ENCODE measurements at regions not wholly inside any gene's neighbourhood (a gene's known extent, or its start where the extent isn't known, plus 50 kb on each side); places are given as distances from the start of the nearest gene placed in this dataset.
A peak's percentile ranks its signal among the peaks of the same experiment; 100 is the strongest.

DNA sequence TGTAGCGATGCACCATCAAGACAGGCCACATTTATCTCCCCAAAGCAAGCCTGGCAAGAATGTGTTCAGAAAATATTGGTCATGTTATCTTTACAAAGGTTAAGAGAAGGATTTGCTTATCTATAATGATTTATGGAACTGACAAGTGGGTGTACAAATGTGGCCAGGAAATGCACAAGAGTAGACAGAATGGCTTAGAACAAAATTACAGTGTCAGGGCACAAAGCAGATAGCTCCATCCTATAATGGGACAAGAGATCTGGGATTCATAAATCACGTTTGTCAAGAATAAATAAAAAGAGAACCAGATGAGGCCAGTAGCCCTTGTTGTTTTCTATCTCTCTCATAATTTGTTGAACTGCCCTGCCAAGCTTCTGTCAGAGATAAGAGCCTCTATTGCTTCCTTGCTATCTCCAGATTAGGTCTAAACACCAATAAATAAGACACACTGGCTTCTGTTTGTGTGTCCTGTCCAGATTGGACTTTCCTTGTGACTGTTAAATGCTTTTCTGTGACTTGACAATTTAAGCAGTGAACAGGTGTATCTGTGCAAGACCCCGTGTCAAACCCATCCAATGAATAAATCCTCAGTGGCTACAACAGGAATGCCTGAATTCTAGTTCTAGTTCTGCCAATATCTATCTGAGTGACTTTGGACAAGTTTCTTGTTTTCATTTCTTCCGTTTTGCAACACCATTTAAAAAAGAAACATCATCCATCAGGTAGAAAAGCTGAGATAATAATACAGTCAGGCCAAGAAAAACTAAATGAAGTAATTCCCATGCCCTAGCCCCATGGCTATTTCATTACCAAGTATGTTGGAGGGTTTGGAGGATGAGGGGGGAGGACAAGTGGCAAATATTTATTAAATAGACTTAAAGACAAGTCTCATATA, 157.2 kb downstream of the DCLK3 start:
- Histone ChIP-seq H3K4me1 (ENCODE audit: low read length) (no peaks in the 10 kb centered on the region), H3K4me2 (ENCODE audit: low read length) (no peak overlapping the region), H3K79me2 (ENCODE audit: low read length) (no peaks in the 10 kb centered on the region), H3K9me3 (ENCODE audit: insufficient read depth, low read length) (no peaks in the 10 kb centered on the region), H2AFZ (ENCODE audit: low read depth, low read length) (no peak overlapping the region; the same call in 1 of the 2 replicates), H3K27ac (ENCODE audit: low read length) (no peak overlapping the region), H3K9ac (ENCODE audit: low read length) (no peak overlapping the region), H3K27me3 (ENCODE audit: low read depth, low read length) (no peaks in the 10 kb centered on the region), H4K20me1 (ENCODE audit: insufficient read depth, low read length) (no peaks in the 10 kb centered on the region), H3K36me3 (replicated peaks; ENCODE audit: low read depth, low read length) (no peaks in the 10 kb centered on the region), H3K4me3 (ENCODE audit: low read length) (no peak overlapping the region)
- TF ChIP-seq CTCF (IDR thresholded peaks at IDR 0.05; ENCODE audit: low read depth, low read length) (no peak), EZH2phosphoT487 (IDR thresholded peaks at IDR 0.05; ENCODE audit: low read depth) (no peak)

DNA sequence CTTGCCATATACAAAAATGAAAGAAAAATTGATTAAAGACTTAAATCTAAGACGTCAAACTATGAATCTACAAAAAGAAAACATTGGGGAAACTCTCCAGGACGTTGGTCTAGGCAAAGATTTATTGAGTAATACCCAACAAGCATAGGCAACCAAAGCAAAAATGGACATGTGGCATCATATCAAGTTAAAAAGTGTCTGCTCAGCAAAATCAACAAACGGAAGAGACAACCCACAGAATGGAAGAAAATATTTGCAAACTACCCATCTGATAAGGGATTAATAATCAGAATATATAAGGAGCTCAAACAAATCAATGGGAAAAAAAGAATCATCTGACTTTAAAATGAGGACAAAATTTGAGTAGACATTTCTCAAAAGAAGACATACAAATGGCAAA, 160.9 kb downstream of the DCLK3 start:
- H3K9ac ChIP-seq (ENCODE audit: low read length) = no peak overlapping the region
- TF ChIP-seq EZH2phosphoT487 (IDR thresholded peaks at IDR 0.05; ENCODE audit: low read depth) (no peak), CTCF (IDR thresholded peaks at IDR 0.05; ENCODE audit: low read depth, low read length) (no peak)
- H2AFZ ChIP-seq (ENCODE audit: low read depth, low read length) = no peak overlapping the region
- H3K9me3 ChIP-seq (ENCODE audit: insufficient read depth, low read length) = no peaks in the 10 kb centered on the region
- no peaks in the 10 kb centered on the region for H3K36me3 ChIP-seq (replicated peaks; ENCODE audit: low read depth, low read length)
- H3K27me3 ChIP-seq (ENCODE audit: low read depth, low read length) = no peaks in the 10 kb centered on the region
- H3K27ac ChIP-seq (ENCODE audit: low read length) = no peak overlapping the region
- no peaks in the 10 kb centered on the region for H3K79me2 ChIP-seq (ENCODE audit: low read length)
- no peak overlapping the region for H3K4me3 ChIP-seq (ENCODE audit: low read length)
- H4K20me1 ChIP-seq (ENCODE audit: insufficient read depth, low read length) = no peaks in the 10 kb centered on the region
- H3K4me2 ChIP-seq (ENCODE audit: low read length) = no peak overlapping the region
- H3K4me1 ChIP-seq (ENCODE audit: low read length) = no peaks in the 10 kb centered on the region

- Histone ChIP-seq H3K27ac (ENCODE audit: low read length) (no peak overlapping the region), H3K9me3 (ENCODE audit: insufficient read depth, low read length) (no peaks in the 10 kb centered on the region), H3K4me2 (ENCODE audit: low read length) (no peak overlapping the region), H3K79me2 (ENCODE audit: low read length) (no peaks in the 10 kb centered on the region), H3K27me3 (ENCODE audit: low read depth, low read length) (no peaks in the 10 kb centered on the region), H3K9ac (ENCODE audit: low read length) (no peak overlapping the region), H3K4me3 (ENCODE audit: low read length) (no peak overlapping the region), H3K4me1 (ENCODE audit: low read length) (no peaks in the 10 kb centered on the region), H4K20me1 (ENCODE audit: insufficient read depth, low read length) (no peaks in the 10 kb centered on the region), H2AFZ (ENCODE audit: low read depth, low read length) (no peak overlapping the region), H3K36me3 (replicated peaks; ENCODE audit: low read depth, low read length) (no peaks in the 10 kb centered on the region)
- TF ChIP-seq CTCF (IDR thresholded peaks at IDR 0.05; ENCODE audit: low read depth, low read length) (peak; percentile 18; the same call in 1 of the 2 replicates), EZH2phosphoT487 (IDR thresholded peaks at IDR 0.05; ENCODE audit: low read depth) (no peak)
These were observed 163.9 kb downstream of the DCLK3 start for GRCh38 chr3:36600404-36600803.
